GM18505 (cell line): ENCODE measurements at regions not wholly inside any gene's neighbourhood (a gene's known extent, or its start where the extent isn't known, plus 50 kb on each side); places are given as distances from the start of the nearest gene placed in this dataset.

Source experiments
- ATAC-seq: cut with Tn5 transposase; IDR thresholded peaks from one replicate; pipeline ENCODE4 v1.9.1; 2021; ENCODE audit not compliant: unreplicated experiment
- POLR2A ChIP-seq: IDR thresholded peaks from 4 replicates; pipeline ENCODE4 v1.6.1; 2011; ENCODE audit warnings: borderline replicate concordance; ENCODE audit not compliant: insufficient read depth, insufficient read length; ENCODE audit errors: extremely low read depth

DNA sequence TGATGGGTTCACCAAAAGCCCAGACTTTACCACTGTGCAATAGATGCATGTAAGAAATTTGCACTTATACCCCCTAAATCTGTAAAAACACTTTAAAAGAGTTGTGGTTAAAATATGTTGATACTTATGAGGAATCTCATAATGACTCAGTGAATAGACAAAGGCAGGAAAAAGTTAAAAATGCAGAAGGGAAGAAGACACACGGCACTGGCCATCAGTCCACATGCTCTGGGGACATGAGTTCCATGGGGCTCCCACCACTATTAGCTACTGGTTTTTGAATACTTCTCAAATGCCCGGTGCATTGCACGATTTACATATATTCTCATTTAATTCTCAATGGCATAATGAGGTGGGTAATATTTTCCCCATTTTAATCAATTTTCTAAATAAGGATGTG is 59.3 kb upstream of the BLID start:
- TF ChIP-seq POLR2A = no peak
- no peak for ATAC-seq

DNA sequence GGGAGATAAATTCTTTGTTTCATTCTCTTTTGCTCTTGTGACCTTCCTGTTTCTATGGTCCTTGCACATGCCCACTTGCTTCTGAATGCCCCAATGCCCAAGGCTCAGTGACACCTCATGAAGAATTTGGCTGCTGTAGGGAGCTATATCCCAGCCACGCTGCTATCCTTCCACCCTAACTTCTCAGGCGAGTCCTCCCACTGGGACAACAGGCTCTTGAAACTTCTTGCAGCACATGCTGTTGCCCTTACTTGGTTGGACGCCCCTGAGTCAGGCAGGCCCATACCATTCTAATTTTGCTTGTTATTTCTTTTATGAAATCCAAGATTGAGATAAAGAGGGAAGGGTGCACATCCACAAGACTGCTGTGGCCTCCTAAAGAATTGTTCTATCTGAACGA is 57.6 kb upstream of the BLID start:
- no peak for TF ChIP-seq POLR2A

DNA sequence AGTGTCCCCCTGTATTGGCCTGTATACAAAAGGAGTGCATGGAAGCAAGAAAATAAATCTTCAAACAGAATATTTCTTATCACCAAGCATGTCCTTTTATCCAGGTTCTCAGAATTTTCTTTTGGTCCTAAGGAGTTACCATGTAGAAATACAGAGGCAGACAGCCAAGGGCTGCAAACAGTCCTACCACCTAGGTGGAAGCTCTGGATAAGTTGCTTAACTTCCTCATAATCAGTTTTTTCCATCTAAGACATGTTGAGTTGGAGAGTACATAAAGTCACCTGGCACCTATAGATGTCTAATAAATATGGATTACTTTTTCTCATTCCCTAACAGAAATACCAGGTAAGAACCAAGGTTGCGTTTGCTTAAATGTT is 57.0 kb upstream of the BLID start:
- no peak for TF ChIP-seq POLR2A
- no peak for ATAC-seq

More for the DNA sequence above, 57.6 kb upstream of the BLID start:
- no peak for ATAC-seq

DNA sequence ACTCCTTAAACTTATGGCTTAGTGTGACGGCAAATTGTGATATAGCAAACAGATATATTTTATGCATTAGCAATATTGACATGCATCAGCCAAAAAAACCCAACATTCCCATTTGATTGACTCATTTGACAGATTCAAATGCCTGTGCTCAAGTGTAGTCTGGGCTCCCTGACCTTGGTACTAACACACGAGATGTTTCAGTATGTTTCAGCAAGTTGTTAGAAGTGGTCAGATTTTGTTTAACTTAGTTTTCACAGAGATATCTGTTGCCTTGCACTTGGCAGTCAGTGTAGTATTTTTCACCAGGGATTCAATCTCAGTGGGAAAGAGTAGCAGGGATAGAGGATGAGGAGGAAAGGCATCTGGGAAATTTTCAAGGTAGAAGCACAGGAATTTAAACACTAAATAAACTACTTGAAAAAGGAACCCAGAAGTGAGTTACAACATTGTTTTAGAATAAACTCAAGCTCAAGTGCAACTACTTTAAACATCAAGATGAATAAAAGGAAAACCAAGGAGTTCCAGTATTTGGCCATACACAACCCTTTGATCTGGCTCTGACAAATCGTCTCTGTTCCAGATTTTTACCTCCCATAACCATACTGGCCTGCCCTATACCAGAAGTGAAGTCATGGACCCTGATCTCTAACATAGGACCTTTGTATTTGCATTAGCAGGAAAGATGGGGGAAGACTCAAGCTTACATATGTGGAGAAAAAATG is 56.5 kb upstream of the BLID start:
- ATAC-seq = no peak
- no peak for TF ChIP-seq POLR2A

DNA sequence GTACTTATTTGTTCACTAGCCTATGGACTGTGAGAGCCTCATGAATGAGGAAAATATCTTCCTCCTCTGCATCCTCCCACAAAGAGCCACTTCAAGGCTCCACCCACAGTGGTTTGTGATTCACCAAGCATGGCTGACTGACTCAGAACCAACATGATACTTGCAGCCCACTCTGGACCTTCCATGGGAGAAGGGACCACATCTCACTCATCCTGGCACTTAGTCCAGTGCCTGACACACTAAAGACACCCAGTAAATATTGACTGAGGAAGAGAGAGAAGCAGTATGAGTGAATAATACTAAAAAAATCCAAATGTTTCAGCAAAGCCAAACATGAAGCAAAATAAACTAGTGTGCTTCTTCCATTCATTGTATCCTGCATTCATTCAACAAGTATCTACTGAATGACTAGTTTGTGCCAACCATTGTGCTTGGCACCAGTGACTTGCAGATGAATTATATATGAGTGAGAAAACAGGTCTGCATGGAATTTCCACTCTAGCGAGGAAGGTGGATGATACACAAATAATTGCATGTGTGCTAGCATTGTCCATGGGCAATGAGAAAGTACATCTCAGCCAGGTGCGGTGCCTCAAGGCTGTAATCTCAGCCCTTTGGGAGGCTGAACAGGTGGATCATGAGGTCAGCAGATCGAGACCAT is 54.9 kb upstream of the BLID start:
- no peak for ATAC-seq
- no peak for TF ChIP-seq POLR2A

DNA sequence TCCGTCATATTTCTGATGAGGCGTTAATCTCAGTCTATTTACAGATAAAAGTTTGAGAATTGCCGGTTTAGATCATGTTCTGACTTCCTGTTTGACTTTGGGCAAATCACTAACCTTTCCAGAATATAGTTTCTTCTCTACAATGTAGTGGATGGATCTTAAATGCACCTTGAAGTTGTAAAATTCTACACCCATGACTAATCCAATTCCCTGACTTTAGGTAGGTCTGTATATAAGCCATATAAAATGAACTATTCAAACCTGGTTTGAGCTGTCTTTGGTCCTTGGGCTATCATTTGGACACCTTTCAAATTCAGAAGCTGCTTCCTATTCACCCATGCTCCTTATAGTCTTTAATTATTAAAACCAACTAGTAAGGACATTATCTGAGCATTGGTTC is 52.2 kb upstream of the BLID start:
- ATAC-seq = no peak
- no peak for TF ChIP-seq POLR2A

DNA sequence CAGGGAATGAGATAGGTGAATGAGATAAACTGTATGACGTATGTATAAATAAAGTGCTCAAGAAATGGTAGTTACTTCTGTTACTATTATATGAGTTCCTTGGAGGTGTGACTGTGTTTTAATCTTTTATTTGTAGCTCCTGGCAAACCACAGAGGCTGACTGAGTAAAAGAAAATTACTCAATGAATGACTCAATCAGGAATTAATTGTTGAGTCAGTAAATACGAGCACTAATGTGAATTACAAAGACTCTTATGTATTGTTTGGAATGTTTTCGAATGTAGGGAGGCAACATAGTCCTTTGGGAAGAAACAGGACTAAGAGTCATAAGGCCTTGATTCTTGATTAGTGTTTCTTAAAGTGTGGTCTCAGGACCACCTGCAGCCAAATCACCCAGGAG is 51.1 kb upstream of the BLID start:
- no peak for TF ChIP-seq POLR2A
- ATAC-seq = no peak

DNA sequence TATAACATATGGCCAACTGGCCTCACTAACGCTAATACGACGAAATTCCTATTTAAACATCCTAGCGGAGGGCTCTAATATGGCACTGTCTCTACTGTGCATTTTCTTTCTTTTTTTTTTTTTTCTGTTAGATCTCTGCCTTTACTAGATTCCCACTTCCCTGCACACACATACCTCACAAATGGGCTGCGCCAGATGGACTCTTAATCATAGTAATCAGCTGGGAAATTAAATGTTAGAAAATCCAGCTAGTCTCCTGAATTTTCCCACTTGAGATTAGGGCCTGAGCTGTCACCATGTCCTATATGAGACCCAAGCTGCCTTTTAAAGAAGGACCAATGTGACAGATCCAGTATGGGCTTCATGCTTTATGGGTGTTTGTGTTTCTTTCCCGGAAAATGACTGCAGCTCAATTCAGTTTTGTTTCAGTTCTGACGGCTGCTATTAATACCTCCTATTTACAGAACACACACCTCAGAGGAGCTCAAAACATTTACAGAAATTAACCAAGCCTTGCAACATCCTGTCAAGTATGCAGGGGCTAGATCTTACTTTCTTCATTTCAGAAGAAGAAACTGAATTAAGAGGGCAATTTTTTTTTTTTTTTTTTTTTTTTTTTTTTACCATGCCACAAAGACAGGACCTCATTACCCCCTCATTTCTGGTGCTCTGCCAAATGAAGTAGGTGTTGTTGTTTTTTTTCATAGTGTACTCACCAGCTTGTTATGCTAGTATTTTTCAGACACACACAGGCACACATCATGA is 49.8 kb upstream of the BLID start:
- ATAC-seq = no peak
- TF ChIP-seq POLR2A = no peak
